Liver (tissue), 2 donors: ENCODE measurements at regions not wholly inside any gene's neighbourhood (a gene's known extent, or its start where the extent isn't known, plus 50 kb on each side); places are given as distances from the start of the nearest gene placed in this dataset.

Experiments used
- TF ChIP-seq, protein P1 (sequence below): IDR thresholded peaks from 2 replicates; pipeline ENCODE4 v1.6.1; 2016; ENCODE audit warnings: antibody characterized with exemption
- TF ChIP-seq, protein P2 (sequence below): fragments of 150-350 bp; IDR thresholded peaks from 2 replicates; pipeline ENCODE4 v1.5.1; 2017; ENCODE audit warnings: improper control_type of control experiment, low read depth, low read length; ENCODE audit not compliant: missing input control
- donor health status: healthy.

DNA sequence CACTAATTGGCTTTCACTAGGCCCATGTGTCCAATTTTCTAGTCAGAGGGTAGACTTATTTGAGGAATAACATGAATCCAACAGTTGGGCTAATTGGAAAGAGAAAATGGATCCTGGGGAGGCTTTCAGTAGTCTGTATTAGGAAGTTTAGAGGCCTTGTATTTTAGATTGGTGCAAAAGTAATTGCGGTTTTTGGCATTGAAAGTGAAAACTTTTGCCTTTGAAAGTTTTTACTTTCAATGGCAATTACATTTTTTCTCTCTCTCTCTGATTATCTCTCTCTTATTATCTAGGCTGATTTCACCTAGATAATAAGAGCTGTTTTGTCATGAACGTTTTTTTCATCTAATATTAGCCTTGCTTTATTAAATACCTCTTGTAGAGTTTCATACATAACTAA, 981.7 kb downstream of the REEP3 start:
- TF ChIP-seq, protein P1, sequence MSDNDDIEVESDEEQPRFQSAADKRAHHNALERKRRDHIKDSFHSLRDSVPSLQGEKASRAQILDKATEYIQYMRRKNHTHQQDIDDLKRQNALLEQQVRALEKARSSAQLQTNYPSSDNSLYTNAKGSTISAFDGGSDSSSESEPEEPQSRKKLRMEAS, result no peak
- TF ChIP-seq, protein P2, sequence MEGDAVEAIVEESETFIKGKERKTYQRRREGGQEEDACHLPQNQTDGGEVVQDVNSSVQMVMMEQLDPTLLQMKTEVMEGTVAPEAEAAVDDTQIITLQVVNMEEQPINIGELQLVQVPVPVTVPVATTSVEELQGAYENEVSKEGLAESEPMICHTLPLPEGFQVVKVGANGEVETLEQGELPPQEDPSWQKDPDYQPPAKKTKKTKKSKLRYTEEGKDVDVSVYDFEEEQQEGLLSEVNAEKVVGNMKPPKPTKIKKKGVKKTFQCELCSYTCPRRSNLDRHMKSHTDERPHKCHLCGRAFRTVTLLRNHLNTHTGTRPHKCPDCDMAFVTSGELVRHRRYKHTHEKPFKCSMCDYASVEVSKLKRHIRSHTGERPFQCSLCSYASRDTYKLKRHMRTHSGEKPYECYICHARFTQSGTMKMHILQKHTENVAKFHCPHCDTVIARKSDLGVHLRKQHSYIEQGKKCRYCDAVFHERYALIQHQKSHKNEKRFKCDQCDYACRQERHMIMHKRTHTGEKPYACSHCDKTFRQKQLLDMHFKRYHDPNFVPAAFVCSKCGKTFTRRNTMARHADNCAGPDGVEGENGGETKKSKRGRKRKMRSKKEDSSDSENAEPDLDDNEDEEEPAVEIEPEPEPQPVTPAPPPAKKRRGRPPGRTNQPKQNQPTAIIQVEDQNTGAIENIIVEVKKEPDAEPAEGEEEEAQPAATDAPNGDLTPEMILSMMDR, result no peak
